GM19372 (cell line): ENCODE measurements at regions not wholly inside any gene's neighbourhood (a gene's known extent, or its start where the extent isn't known, plus 50 kb on each side); places are given as distances from the start of the nearest gene placed in this dataset.
"Not testable (repeated sequence)": the region's sequence is repeated elsewhere in the genome, so short reads cannot be mapped to it uniquely, and the experiment has no call there.

Experiments used
- ATAC-seq: cut with Tn5 transposase; IDR thresholded peaks from one replicate; pipeline ENCODE4 v1.9.1; 2021; ENCODE audit warnings: mild to moderate bottlenecking, low read depth, moderate library complexity; ENCODE audit not compliant: unreplicated experiment

- no peak for ATAC-seq
Observed at GRCh38 chr2:187003038-187003554, 154.1 kb upstream of the ZSWIM2 start.

GRCh38 chr2:187002242-187002641 is 153.3 kb upstream of the ZSWIM2 start:
- no peak for ATAC-seq

- ATAC-seq, result no peak
Observed at GRCh38 chr2:187001248-187001647, 152.3 kb upstream of the ZSWIM2 start.

GRCh38 chr2:186995092-186995491 is 146.1 kb upstream of the ZSWIM2 start:
- no peak for ATAC-seq

- no peak for ATAC-seq
Observed at GRCh38 chr2:186992597-186992996, 143.6 kb upstream of the ZSWIM2 start.

GRCh38 chr2:186991766-186992417 is 142.9 kb upstream of the ZSWIM2 start:
- no peak for ATAC-seq

GRCh38 chr2:186984966-186985365 is 136.0 kb upstream of the ZSWIM2 start:
- ATAC-seq, result no peak

- ATAC-seq, result no peak
Observed at GRCh38 chr2:186984481-186984880, 135.5 kb upstream of the ZSWIM2 start.

GRCh38 chr2:186980787-186981550 is 132.0 kb upstream of the ZSWIM2 start:
- ATAC-seq, result no peak

- no peak for ATAC-seq
Observed at GRCh38 chr2:186980117-186980442, 131.1 kb upstream of the ZSWIM2 start.

- no peak for ATAC-seq
Observed at GRCh38 chr2:186979439-186980116, 130.6 kb upstream of the ZSWIM2 start.

GRCh38 chr2:186977433-186978045 is 128.6 kb upstream of the ZSWIM2 start:
- ATAC-seq, result no peak

- no peak for ATAC-seq
Observed at GRCh38 chr2:186976329-186976728, 127.4 kb upstream of the ZSWIM2 start.

GRCh38 chr2:186972281-186972970 is 123.5 kb upstream of the ZSWIM2 start:
- ATAC-seq, result no peak

GRCh38 chr2:186968277-186968676 is 119.3 kb upstream of the ZSWIM2 start:
- peak; percentile 63 for ATAC-seq

GRCh38 chr2:186966015-186966414 is 117.0 kb upstream of the ZSWIM2 start:
- ATAC-seq, result no peak

GRCh38 chr2:186962085-186962747 is 113.2 kb upstream of the ZSWIM2 start:
- ATAC-seq, result no peak

- not testable (repeated sequence) for ATAC-seq
Observed at GRCh38 chr2:186960241-186960640, 111.3 kb upstream of the ZSWIM2 start.

- ATAC-seq, result no peak
Observed at GRCh38 chr2:186959486-186959885, 110.5 kb upstream of the ZSWIM2 start.

GRCh38 chr2:186950694-186951093 is 101.7 kb upstream of the ZSWIM2 start:
- no peak for ATAC-seq
